ENCODE measurements at regions not wholly inside any gene's neighbourhood (a gene's known extent, or its start where the extent isn't known, plus 50 kb on each side); places are given as distances from the start of the nearest gene placed in this dataset.

GRCh38 chr2:198945496-198945895, 512.2 kb downstream of the SATB2 start (continued):
- no peak for TF ChIP-seq ZNF518A (tag by site-specific recombination; conservative IDR thresholded peaks at IDR 0.05; ENCODE audit: low read depth)
- no peak for TF ChIP-seq ZNF791 (tag by site-specific recombination; IDR thresholded peaks at IDR 0.05)
- TF ChIP-seq, protein P1, sequence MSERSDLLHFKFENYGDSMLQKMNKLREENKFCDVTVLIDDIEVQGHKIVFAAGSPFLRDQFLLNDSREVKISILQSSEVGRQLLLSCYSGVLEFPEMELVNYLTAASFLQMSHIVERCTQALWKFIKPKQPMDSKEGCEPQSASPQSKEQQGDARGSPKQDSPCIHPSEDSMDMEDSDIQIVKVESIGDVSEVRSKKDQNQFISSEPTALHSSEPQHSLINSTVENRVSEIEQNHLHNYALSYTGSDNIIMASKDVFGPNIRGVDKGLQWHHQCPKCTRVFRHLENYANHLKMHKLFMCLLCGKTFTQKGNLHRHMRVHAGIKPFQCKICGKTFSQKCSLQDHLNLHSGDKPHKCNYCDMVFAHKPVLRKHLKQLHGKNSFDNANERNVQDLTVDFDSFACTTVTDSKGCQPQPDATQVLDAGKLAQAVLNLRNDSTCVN (tag by site-specific recombination; optimal IDR thresholded peaks at IDR 0.05) = no peak
- no peak for TF ChIP-seq SETDB1 (IDR thresholded peaks at IDR 0.05; ENCODE audit: insufficient read length, low read length)
- TF ChIP-seq ZNF610 (tag by site-specific recombination; IDR thresholded peaks at IDR 0.05; ENCODE audit: borderline replicate concordance) = no peak
- TF ChIP-seq ZNF292 (tag by site-specific recombination; IDR thresholded peaks at IDR 0.05; ENCODE audit: borderline replicate concordance, low read depth) = no peak
- TF ChIP-seq ZNF280C (tag by site-specific recombination; IDR thresholded peaks at IDR 0.05) = no peak

DNA sequence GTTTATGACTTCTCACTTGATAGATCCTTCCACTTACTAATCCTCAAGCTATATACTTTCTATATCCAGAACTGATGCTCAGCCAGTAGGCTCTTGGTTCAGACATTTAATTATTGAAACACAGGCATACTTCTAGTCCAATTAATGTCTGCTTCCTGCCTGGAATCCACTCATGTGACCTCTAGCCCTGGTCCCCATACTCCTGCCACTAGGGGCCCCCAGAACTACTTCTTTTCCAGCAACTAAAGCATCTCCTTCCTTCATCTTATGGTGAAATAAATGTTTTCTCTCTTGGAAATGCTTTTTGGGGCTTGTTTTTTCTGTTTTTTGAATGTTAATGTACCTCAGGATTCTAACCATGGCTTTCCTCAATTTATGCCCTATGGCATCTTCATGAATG, 527.6 kb downstream of the SATB2 start:
- Histone ChIP-seq H3K27ac (ENCODE audit: extremely low read depth, low read depth, low read length) (no peak overlapping the region), H3K4me1 (ENCODE audit: control insufficient read depth, insufficient read depth, low read length) (no peaks in the 10 kb centered on the region), H3K9me3 (ENCODE audit: control insufficient read depth, insufficient read depth, low read depth, low read length) (no peaks in the 10 kb centered on the region), H3K36me3 (ENCODE audit: control insufficient read depth in 2 of 2, insufficient read depth in 1 of 2, low read length in 2 of 2) (no peaks in the 10 kb centered on the region), H3K4me3 (ENCODE audit: low read depth, low read length) (no peak overlapping the region)
- ChIA-PET CTCF (no interaction called here), POLR2A (no interaction called here)
- TF ChIP-seq, protein P2, sequence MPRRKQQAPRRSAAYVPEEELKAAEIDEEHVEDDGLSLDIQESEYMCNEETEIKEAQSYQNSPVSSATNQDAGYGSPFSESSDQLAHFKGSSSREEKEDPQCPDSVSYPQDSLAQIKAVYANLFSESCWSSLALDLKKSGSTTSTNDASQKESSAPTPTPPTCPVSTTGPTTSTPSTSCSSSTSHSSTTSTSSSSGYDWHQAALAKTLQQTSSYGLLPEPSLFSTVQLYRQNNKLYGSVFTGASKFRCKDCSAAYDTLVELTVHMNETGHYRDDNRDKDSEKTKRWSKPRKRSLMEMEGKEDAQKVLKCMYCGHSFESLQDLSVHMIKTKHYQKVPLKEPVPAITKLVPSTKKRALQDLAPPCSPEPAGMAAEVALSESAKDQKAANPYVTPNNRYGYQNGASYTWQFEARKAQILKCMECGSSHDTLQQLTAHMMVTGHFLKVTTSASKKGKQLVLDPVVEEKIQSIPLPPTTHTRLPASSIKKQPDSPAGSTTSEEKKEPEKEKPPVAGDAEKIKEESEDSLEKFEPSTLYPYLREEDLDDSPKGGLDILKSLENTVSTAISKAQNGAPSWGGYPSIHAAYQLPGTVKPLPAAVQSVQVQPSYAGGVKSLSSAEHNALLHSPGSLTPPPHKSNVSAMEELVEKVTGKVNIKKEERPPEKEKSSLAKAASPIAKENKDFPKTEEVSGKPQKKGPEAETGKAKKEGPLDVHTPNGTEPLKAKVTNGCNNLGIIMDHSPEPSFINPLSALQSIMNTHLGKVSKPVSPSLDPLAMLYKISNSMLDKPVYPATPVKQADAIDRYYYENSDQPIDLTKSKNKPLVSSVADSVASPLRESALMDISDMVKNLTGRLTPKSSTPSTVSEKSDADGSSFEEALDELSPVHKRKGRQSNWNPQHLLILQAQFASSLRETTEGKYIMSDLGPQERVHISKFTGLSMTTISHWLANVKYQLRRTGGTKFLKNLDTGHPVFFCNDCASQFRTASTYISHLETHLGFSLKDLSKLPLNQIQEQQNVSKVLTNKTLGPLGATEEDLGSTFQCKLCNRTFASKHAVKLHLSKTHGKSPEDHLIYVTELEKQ (tag by site-specific recombination; IDR thresholded peaks at IDR 0.05; ENCODE audit: borderline replicate concordance) = no peak
- TF ChIP-seq ZNF791 (tag by site-specific recombination; IDR thresholded peaks at IDR 0.05) (no peak), ZNF302 (tag by site-specific recombination; IDR thresholded peaks at IDR 0.05; ENCODE audit: low read depth) (no peak), WT1 (tag by site-specific recombination; IDR thresholded peaks at IDR 0.05) (no peak), ZNF404 (tag by site-specific recombination; IDR thresholded peaks at IDR 0.05) (no peak), ZNF324 (tag by site-specific recombination; IDR thresholded peaks at IDR 0.05) (no peak), EGR2 (tag by site-specific recombination; IDR thresholded peaks at IDR 0.05; ENCODE audit: low read depth) (no peak), ZNF426 (tag by site-specific recombination; IDR thresholded peaks at IDR 0.05) (no peak), ZNF548 (tag by site-specific recombination; IDR thresholded peaks at IDR 0.05) (no peak), OVOL3 (tag by site-specific recombination; IDR thresholded peaks at IDR 0.05) (no peak), ZNF2 (tag by site-specific recombination; IDR thresholded peaks at IDR 0.05) (no peak), ZSCAN16 (tag by site-specific recombination; IDR thresholded peaks at IDR 0.05) (no peak), SP2 (tag by site-specific recombination; IDR thresholded peaks at IDR 0.05) (no peak), ZNF112 (tag by site-specific recombination; IDR thresholded peaks at IDR 0.05) (no peak)
- TF ChIP-seq, protein P3, sequence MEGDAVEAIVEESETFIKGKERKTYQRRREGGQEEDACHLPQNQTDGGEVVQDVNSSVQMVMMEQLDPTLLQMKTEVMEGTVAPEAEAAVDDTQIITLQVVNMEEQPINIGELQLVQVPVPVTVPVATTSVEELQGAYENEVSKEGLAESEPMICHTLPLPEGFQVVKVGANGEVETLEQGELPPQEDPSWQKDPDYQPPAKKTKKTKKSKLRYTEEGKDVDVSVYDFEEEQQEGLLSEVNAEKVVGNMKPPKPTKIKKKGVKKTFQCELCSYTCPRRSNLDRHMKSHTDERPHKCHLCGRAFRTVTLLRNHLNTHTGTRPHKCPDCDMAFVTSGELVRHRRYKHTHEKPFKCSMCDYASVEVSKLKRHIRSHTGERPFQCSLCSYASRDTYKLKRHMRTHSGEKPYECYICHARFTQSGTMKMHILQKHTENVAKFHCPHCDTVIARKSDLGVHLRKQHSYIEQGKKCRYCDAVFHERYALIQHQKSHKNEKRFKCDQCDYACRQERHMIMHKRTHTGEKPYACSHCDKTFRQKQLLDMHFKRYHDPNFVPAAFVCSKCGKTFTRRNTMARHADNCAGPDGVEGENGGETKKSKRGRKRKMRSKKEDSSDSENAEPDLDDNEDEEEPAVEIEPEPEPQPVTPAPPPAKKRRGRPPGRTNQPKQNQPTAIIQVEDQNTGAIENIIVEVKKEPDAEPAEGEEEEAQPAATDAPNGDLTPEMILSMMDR (tag by site-specific recombination; IDR thresholded peaks at IDR 0.05) = no peak
- TF ChIP-seq, protein P4, sequence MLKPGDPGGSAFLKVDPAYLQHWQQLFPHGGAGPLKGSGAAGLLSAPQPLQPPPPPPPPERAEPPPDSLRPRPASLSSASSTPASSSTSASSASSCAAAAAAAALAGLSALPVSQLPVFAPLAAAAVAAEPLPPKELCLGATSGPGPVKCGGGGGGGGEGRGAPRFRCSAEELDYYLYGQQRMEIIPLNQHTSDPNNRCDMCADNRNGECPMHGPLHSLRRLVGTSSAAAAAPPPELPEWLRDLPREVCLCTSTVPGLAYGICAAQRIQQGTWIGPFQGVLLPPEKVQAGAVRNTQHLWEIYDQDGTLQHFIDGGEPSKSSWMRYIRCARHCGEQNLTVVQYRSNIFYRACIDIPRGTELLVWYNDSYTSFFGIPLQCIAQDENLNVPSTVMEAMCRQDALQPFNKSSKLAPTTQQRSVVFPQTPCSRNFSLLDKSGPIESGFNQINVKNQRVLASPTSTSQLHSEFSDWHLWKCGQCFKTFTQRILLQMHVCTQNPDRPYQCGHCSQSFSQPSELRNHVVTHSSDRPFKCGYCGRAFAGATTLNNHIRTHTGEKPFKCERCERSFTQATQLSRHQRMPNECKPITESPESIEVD (tag by site-specific recombination; IDR thresholded peaks at IDR 0.05) = no peak
